ENCODE measurements at regions not wholly inside any gene's neighbourhood (a gene's known extent, or its start where the extent isn't known, plus 50 kb on each side); places are given as distances from the start of the nearest gene placed in this dataset.

DNA sequence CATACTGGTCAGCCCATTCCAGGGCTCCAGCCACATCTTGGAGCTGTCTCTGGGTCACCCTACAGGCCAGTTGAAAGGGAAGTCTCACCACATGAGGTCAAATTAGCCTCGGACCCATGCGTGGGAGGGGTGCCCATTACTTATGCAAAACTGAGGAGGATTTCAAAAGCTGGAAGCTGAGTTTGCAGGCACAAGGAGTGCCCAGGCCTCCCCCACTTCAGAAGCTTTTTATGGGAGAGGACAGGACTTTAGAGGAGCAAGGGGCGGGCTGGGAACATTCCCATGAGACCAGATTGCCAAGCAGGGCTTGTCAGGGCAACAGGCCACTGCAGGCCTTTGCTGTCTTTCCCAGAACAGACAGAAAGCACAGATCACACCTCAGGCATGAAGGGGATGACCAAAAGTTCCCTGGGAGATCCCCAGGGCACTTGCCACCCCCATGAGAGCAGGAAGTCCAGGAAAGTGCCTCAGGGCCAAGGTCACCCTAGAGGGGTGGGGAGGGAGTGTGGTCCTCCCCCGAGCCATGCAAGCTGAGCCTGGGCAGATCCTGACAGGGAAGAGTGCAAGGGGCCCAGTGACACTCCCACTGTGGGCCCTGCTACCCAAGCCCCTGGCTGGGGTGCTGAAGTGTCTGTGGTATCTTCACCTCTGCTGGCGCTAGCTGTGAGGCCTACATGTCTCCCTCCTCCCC is 267.7 kb downstream of the BCL11A start:
- no peak overlapping the region for H3K4me3 ChIP-seq
- no peaks in the 10 kb centered on the region for H3K27me3 ChIP-seq
- H3K27ac ChIP-seq, result no peak overlapping the region
- H3K9me3 ChIP-seq, result no peaks in the 10 kb centered on the region
- no peak for DNase-seq
- intact Hi-C loops (cut with DNase I; ENCODE audit: low total_unique reads), result no loop called here
- TF ChIP-seq POLR2A (IDR thresholded peaks at IDR 0.05), result no peak
- TF ChIP-seq, protein P1, sequence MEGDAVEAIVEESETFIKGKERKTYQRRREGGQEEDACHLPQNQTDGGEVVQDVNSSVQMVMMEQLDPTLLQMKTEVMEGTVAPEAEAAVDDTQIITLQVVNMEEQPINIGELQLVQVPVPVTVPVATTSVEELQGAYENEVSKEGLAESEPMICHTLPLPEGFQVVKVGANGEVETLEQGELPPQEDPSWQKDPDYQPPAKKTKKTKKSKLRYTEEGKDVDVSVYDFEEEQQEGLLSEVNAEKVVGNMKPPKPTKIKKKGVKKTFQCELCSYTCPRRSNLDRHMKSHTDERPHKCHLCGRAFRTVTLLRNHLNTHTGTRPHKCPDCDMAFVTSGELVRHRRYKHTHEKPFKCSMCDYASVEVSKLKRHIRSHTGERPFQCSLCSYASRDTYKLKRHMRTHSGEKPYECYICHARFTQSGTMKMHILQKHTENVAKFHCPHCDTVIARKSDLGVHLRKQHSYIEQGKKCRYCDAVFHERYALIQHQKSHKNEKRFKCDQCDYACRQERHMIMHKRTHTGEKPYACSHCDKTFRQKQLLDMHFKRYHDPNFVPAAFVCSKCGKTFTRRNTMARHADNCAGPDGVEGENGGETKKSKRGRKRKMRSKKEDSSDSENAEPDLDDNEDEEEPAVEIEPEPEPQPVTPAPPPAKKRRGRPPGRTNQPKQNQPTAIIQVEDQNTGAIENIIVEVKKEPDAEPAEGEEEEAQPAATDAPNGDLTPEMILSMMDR (IDR thresholded peaks at IDR 0.05), result no peak
- H3K36me3 ChIP-seq, result no peaks in the 10 kb centered on the region
- no peaks in the 10 kb centered on the region for H3K4me1 ChIP-seq

DNA sequence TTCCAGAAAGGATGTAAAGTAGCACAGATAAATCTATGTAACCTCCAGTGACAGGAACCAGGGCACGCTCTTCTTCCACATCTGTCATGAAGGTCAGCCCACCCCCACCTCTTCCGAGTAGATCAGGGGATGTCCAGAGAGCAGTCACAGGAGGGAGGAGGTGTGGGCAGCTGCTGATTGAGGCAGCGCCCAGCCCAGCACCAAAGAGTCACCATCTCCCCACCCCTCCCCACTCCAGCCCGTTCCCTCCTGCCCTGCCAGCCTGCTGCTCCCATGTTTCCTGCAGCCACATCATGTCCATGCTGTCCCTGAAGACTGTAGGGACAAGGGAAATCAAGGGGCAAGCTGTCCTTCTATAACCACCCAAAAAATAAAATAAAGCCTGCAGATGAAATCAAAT is 269.8 kb downstream of the BCL11A start:
- H3K27me3 ChIP-seq, result no peaks in the 10 kb centered on the region
- H3K27ac ChIP-seq, result no peak overlapping the region
- H3K4me3 ChIP-seq, result no peak overlapping the region
- no peak for TF ChIP-seq POLR2A (IDR thresholded peaks at IDR 0.05)
- TF ChIP-seq, protein P1 (IDR thresholded peaks at IDR 0.05), result no peak
- no peaks in the 10 kb centered on the region for H3K9me3 ChIP-seq
- H3K4me1 ChIP-seq, result no peaks in the 10 kb centered on the region
- intact Hi-C loops (cut with DNase I; ENCODE audit: low total_unique reads), result no loop called here
- H3K36me3 ChIP-seq, result no peaks in the 10 kb centered on the region
- DNase-seq, result no peak

DNA sequence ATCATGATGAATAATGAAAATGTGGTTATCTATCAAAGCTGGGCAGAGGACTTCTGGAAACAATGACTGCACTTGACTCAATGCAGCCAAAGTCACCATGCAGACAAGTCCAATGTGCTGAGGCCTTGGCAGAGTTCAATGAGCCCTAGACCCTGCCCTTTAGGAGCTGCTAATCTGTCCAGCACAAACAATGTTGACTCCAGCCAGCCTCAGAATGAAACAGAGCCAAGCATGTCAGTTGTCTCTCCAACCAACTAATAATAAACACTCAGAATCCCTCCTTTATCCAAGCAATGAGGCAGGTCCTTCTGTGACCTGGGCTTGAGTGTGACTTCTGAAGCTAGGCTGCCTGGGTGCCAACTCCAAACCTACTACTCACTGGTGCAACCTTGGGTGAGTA is 270.6 kb downstream of the BCL11A start:
- TF ChIP-seq, protein P1 (IDR thresholded peaks at IDR 0.05), result no peak
- TF ChIP-seq POLR2A (IDR thresholded peaks at IDR 0.05), result no peak
- H3K4me1 ChIP-seq, result no peaks in the 10 kb centered on the region
- intact Hi-C loops (cut with DNase I; ENCODE audit: low total_unique reads), result no loop called here
- no peaks in the 10 kb centered on the region for H3K9me3 ChIP-seq
- no peaks in the 10 kb centered on the region for H3K36me3 ChIP-seq
- H3K4me3 ChIP-seq, result no peak overlapping the region
- no peak for DNase-seq
- H3K27ac ChIP-seq, result no peak overlapping the region
- H3K27me3 ChIP-seq, result no peaks in the 10 kb centered on the region

DNA sequence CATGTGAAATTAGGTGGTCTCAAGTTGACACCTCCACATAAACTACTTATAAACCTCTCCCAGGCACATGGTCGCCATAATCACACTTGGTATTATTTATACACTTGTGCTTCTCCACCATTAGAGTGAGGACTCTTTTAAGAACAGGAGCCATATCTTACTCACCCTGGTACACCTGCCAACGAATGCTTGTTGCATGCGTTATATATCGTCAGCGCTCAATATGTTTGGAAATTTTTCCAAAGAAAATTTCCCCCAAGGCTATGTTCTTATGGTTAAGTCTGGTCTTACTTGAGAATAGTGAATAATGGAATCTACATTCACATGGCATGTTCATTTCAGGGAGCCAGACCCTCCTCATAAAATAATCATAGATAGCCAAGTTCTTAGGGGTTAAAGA is 271.7 kb downstream of the BCL11A start:
- TF ChIP-seq POLR2A (IDR thresholded peaks at IDR 0.05), result no peak
- TF ChIP-seq, protein P1 (IDR thresholded peaks at IDR 0.05), result no peak

DNA sequence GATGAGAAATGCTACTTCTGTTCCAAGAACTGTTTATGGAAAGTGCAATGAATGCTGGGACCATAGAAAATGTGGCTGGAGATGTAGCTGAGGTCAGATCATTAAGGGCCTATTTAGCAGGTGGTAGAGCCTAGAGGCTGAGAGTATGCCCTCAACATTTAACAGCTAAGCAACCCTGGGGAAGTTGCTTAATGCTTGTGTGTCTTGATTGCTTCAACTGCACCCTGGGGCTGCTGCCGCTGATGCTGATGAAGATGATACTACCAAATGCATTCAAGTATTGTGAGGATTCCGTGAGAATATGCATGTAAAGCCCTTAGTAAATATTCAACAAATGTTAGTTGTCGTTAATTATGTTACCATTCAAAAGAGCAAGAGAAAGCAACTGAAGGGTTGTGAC is 273.2 kb downstream of the BCL11A start:
- no peaks in the 10 kb centered on the region for H3K36me3 ChIP-seq
- H3K27ac ChIP-seq, result no peak overlapping the region
- TF ChIP-seq, protein P1 (IDR thresholded peaks at IDR 0.05), result no peak
- no peak for TF ChIP-seq POLR2A (IDR thresholded peaks at IDR 0.05)
- no peaks in the 10 kb centered on the region for H3K4me1 ChIP-seq
- no peaks in the 10 kb centered on the region for H3K27me3 ChIP-seq
- no peak for DNase-seq
- intact Hi-C loops (cut with DNase I; ENCODE audit: low total_unique reads), result no loop called here
- H3K4me3 ChIP-seq, result no peak overlapping the region
- no peaks in the 10 kb centered on the region for H3K9me3 ChIP-seq

More for the DNA sequence above, 271.7 kb downstream of the BCL11A start:
- H3K27me3 ChIP-seq, result no peaks in the 10 kb centered on the region
- no peak overlapping the region for H3K27ac ChIP-seq
- intact Hi-C loops (cut with DNase I; ENCODE audit: low total_unique reads), result no loop called here
- no peaks in the 10 kb centered on the region for H3K9me3 ChIP-seq
- no peak overlapping the region for H3K4me3 ChIP-seq
- no peaks in the 10 kb centered on the region for H3K4me1 ChIP-seq
- no peaks in the 10 kb centered on the region for H3K36me3 ChIP-seq
- no peak for DNase-seq
